MM.1S (cell line): ENCODE measurements at regions not wholly inside any gene's neighbourhood (a gene's known extent, or its start where the extent isn't known, plus 50 kb on each side); places are given as distances from the start of the nearest gene placed in this dataset.
"Not testable (repeated sequence)": the region's sequence is repeated elsewhere in the genome, so short reads cannot be mapped to it uniquely, and the experiment has no call there.

ENCODE experiments used
- DNase-seq: peaks from one replicate; pipeline ENCODE4 v3.0.0-alpha.2; 2015
- H2AFZ ChIP-seq: fragments of 300-600 bp; sonication (generic); 2 replicates; pipeline ENCODE4 v1.6.0; 2016; ENCODE audit warnings: antibody characterized with exemption, low read length
- H3F3A ChIP-seq: fragments of 300-600 bp; sonication (generic); 2 replicates; pipeline ENCODE4 v1.6.1; 2016; ENCODE audit warnings: mild to moderate bottlenecking, antibody characterized with exemption, low read length, moderate library complexity, mixed read lengths; ENCODE audit not compliant: insufficient read depth
- H3K27ac ChIP-seq: fragments of 300-600 bp; sonication (generic); 2 replicates; pipeline ENCODE4 v1.5.1; 2016; ENCODE audit warnings: mild to moderate bottlenecking, low read length
- H3K27me3 ChIP-seq: fragments of 300-600 bp; sonication (generic); replicated peaks from 2 replicates; pipeline ENCODE4 v1.6.0; 2016; ENCODE audit warnings: low read length; ENCODE audit not compliant: insufficient read depth
- H3K36me3 ChIP-seq: fragments of 300-600 bp; sonication (generic); replicated peaks from 2 replicates; pipeline ENCODE4 v1.6.1; 2016; ENCODE audit warnings: mild to moderate bottlenecking, low read length, mixed read lengths; ENCODE audit not compliant: insufficient read depth
- H3K4me1 ChIP-seq: fragments of 300-600 bp; sonication (generic); 2 replicates; pipeline ENCODE4 v1.6.1; 2016; ENCODE audit warnings: low read length, mixed read lengths
- H3K4me2 ChIP-seq: fragments of 300-600 bp; sonication (generic); 2 replicates; pipeline ENCODE4 v1.6.0; 2016; ENCODE audit warnings: low read depth, low read length
- H3K4me3 ChIP-seq: fragments of 300-600 bp; sonication (generic); 2 replicates; pipeline ENCODE4 v1.5.1; 2016; ENCODE audit warnings: low read length, mixed read lengths
- H3K79me2 ChIP-seq: fragments of 300-600 bp; sonication (generic); 2 replicates; pipeline ENCODE4 v1.6.1; 2016; ENCODE audit warnings: mixed run types, low read length, mixed read lengths
- H3K9ac ChIP-seq: fragments of 300-600 bp; sonication (generic); 2 replicates; pipeline ENCODE4 v1.6.1; 2016; ENCODE audit warnings: low read length, mixed read lengths
- H3K9me2 ChIP-seq: fragments of 300-600 bp; sonication (generic); replicated peaks from 2 replicates; pipeline ENCODE4 v1.6.1; 2016; ENCODE audit warnings: mild to moderate bottlenecking, low read length, mixed read lengths; ENCODE audit not compliant: insufficient read depth
- H3K9me3 ChIP-seq: fragments of 300-600 bp; sonication (generic); replicated peaks from 2 replicates; pipeline ENCODE4 v1.6.1; 2016; ENCODE audit warnings: mild to moderate bottlenecking, low read length, mixed read lengths; ENCODE audit not compliant: insufficient read depth
- H4K20me1 ChIP-seq: fragments of 300-600 bp; sonication (generic); 2 replicates; pipeline ENCODE4 v1.6.1; 2016; ENCODE audit warnings: mild to moderate bottlenecking, low read length, moderate library complexity, mixed read lengths; ENCODE audit not compliant: insufficient read depth
- CTCF ChIP-seq: fragments of 300-600 bp; sonication (generic); IDR thresholded peaks from 2 replicates; pipeline ENCODE4 v1.5.1; 2016; ENCODE audit warnings: antibody characterized with exemption, low read length, mixed read lengths
- EZH2 ChIP-seq: fragments of 300-600 bp; sonication (generic); optimal IDR thresholded peaks from 2 replicates; pipeline ENCODE3; 2017; ENCODE audit warnings: low read depth, mild to moderate bottlenecking, antibody characterized with exemption, low read length, mixed read lengths
- EZH2phosphoT487 ChIP-seq: fragments of 300-600 bp; sonication (generic); IDR thresholded peaks from 2 replicates; pipeline ENCODE4 v1.6.1; 2018; ENCODE audit warnings: antibody characterized with exemption, low read length

GRCh38 chrX:95539041-95539440 lies 1145.6 kb upstream of the DIAPH2 start:
- no peak for DNase-seq
- no peak overlapping the region for H3K4me2 ChIP-seq
- H3F3A ChIP-seq, result no peaks in the 10 kb centered on the region
- TF ChIP-seq EZH2, result no peak
- TF ChIP-seq CTCF, result no peak
- no peak for TF ChIP-seq EZH2phosphoT487
- H4K20me1 ChIP-seq, result no peaks in the 10 kb centered on the region
- H3K9me2 ChIP-seq, result no peaks in the 10 kb centered on the region
- H3K4me1 ChIP-seq, result no peaks in the 10 kb centered on the region
- H3K27me3 ChIP-seq, result no peaks in the 10 kb centered on the region
- H2AFZ ChIP-seq, result no peak overlapping the region
- no peak overlapping the region for H3K27ac ChIP-seq
- no peaks in the 10 kb centered on the region for H3K9me3 ChIP-seq
- no peak overlapping the region for H3K9ac ChIP-seq
- no peaks in the 10 kb centered on the region for H3K36me3 ChIP-seq
- H3K79me2 ChIP-seq, result no peaks in the 10 kb centered on the region
- H3K4me3 ChIP-seq, result no peak overlapping the region

- not testable (repeated sequence) for H2AFZ ChIP-seq, H3K36me3 ChIP-seq, H3K4me1 ChIP-seq, H3K9me2 ChIP-seq, H3K79me2 ChIP-seq, H3K4me2 ChIP-seq, H3F3A ChIP-seq, H3K4me3 ChIP-seq, DNase-seq, H3K9me3 ChIP-seq, H3K27me3 ChIP-seq, H3K27ac ChIP-seq, H3K9ac ChIP-seq, H4K20me1 ChIP-seq
Observed at GRCh38 chrX:95549552-95549951, 1135.1 kb upstream of the DIAPH2 start.

GRCh38 chrX:95585321-95585720 lies 1099.3 kb upstream of the DIAPH2 start:
- H3K4me1 ChIP-seq, result no peaks in the 10 kb centered on the region
- no peaks in the 10 kb centered on the region for H3K27me3 ChIP-seq
- no peaks in the 10 kb centered on the region for H3K9me2 ChIP-seq
- no peaks in the 10 kb centered on the region for H3K79me2 ChIP-seq
- no peak for DNase-seq
- H3K36me3 ChIP-seq, result no peaks in the 10 kb centered on the region
- no peaks in the 10 kb centered on the region for H3F3A ChIP-seq
- no peaks in the 10 kb centered on the region for H3K9me3 ChIP-seq
- H3K4me2 ChIP-seq, result no peak overlapping the region
- H3K9ac ChIP-seq, result no peak overlapping the region
- H3K27ac ChIP-seq, result no peak overlapping the region
- TF ChIP-seq EZH2 (no peak), CTCF (no peak), EZH2phosphoT487 (no peak)
- H3K4me3 ChIP-seq, result no peak overlapping the region
- H4K20me1 ChIP-seq, result no peaks in the 10 kb centered on the region
- no peak overlapping the region for H2AFZ ChIP-seq

GRCh38 chrX:95612350-95612749 lies 1072.3 kb upstream of the DIAPH2 start:
- 0 out of 2 replicates have a peak overlapping the region, but pooled peaks have one; percentile 58 for H2AFZ ChIP-seq
- no peak overlapping the region for H3K9ac ChIP-seq
- DNase-seq, result peak; percentile 84
- no peaks in the 10 kb centered on the region for H3K36me3 ChIP-seq
- H3K4me1 ChIP-seq, result peaks cover 14% of the 10 kb centered on the region
- H3K4me3 ChIP-seq, result peak overlapping the region; percentile 13; the same call in 1 of the 2 replicates
- peaks cover 17% of the 10 kb centered on the region for H3F3A ChIP-seq
- H4K20me1 ChIP-seq, result no peaks in the 10 kb centered on the region
- H3K4me2 ChIP-seq, result peak overlapping the region; percentile 41
- TF ChIP-seq EZH2, result no peak
- TF ChIP-seq CTCF, result no peak
- TF ChIP-seq EZH2phosphoT487, result no peak
- H3K9me3 ChIP-seq, result no peaks in the 10 kb centered on the region
- H3K79me2 ChIP-seq, result no peaks in the 10 kb centered on the region
- H3K27me3 ChIP-seq, result no peaks in the 10 kb centered on the region
- no peaks in the 10 kb centered on the region for H3K9me2 ChIP-seq
- H3K27ac ChIP-seq, result peak overlapping the region; percentile 74; the same call in 1 of the 2 replicates
